ENCODE measurements at regions not wholly inside any gene's neighbourhood (a gene's known extent, or its start where the extent isn't known, plus 50 kb on each side); places are given as distances from the start of the nearest gene placed in this dataset.

DNA sequence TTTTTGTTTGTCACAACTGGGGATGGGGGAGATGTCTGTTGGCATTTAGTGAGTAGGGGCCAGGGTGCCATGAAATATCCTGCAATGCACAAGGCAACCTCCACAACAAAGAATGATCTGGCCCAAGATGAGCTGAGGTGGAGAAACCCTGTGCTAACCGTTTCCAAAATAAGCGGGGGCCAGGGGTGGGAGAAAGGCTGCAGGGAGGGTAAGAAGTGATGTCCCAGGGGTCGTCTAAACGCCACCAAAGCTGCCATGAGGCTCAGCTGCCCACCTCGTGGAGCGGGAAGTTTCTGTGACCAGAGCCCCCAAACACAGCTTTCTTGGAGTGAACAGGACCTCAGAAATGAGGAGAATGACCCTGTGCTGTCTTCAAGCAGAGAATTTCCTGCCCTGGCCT, 76.5 kb upstream of the CDH5 start:
- DNase-seq (ENCODE audit: low read depth) = no peak

DNA sequence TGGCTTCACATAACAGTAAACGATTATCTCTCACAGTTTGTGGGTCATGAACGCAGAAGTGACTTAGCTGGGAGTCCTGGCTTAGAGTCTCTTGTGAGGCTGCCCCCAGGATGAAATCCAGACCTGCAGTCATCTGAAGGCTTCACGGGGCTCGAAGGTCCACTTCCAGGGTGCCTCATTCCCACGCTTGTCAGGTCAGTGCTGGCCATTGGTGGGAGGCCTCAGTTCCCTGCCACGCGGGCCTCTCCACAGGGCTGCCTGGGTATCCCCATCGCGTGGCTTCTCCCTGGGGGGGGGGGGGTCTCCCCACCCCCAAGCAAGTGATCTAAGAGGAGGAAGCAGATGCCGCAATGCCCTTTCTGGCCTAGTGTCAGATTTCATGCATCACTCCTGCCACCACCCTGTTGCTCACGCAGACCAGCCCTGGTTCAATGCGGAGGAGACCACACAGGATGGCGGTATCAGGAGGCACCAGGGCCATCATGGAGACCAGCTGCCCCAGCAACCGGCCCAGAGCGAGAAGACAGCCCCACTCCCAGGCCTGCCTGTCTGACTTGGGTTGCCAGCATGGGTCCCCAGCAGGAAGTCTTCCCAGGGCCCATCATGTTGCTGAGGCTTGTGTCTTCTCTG, 77.3 kb upstream of the CDH5 start:
- no peak for DNase-seq (ENCODE audit: low read depth)

DNA sequence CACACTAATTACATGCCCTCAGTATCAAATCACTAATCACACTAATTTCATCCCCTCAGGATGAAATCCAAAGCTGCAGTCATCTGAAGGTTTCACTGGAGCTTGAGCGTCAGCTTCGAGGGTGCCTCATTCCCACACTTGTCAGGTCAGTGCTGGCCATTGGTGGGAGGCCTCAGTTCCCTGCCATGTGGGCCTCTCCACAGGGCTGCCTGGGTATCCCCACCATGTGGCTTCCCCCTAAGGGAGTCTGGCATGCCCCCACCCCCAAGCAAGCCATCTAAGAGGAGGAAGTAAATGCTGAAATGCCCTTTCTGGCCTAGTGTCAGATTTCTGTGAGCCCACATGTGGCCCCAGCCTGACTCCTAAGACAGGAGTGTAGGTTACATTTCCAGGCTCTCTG, 78.6 kb upstream of the CDH5 start:
- DNase-seq (ENCODE audit: low read depth) = no peak

DNA sequence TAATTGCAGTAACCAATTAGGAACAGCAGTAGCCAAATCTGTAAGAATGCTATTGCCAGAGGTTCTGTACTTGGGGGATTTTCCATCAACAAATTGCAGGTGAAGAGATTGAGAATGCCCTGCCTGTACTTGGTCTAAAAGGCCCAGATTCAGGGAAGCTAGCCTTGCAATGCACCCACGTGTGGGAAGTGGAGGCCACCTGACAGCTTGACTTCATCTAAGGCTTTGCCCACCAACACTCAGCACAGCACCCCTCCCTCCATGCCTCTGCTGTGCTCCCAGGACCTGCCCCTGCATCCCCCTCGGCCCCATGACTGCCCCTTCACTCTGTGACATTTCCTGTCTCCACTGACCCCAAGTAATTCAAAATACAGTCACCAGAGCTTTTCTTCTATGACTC, 79.1 kb upstream of the CDH5 start:
- DNase-seq (ENCODE audit: low read depth) = no peak

DNA sequence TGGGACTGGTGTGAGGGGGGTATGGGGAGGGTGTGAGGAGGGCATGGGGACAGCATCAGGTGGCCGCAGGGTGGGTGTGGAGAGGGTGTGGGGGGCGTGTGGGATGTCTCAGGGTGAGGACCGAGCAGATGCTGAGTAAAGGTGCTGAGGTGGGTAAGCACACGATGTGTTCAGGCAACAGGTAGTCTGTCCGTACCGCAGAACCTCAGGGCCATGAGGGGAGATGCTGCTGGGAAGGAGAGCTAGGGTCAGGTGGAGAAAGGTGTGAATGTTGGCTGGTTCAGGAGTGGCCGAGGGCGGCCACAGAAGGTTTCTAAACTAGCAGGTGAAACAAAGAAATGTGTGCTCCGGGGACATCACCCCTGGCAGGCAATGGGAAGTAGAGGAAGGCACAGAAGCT, 80.0 kb upstream of the CDH5 start:
- DNase-seq (ENCODE audit: low read depth) = no peak

DNA sequence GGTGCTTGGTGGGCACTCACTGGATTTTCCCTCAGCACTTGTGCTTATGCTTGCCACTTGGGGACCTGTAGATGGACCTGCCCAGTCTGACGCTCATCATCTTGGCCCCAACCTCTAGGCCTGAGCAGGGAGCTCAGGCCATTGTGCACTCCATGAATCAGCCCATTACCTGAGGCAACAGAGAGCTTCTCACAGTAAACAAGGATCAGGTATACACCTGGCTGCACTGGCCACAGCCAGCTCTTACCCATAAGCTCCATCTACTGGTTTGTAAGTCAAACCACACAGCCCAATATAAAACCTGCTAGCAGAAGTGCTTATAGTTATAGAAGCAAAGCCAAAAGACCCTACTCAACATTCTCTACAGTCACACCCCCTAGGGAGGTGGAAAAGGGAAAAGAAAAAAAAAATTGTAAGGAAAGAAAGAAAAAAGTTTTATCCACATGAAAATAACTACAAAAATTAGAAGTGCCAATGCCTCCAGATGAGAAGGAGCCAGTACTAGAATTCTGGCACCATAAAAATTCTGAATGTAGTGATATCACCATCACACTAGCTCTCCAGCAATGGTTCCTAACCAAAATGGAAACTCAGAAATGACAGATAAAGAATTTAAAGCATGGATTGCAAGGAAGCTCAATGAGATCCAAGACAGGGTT, 87.8 kb upstream of the CDH5 start:
- DNase-seq (ENCODE audit: low read depth) = no peak

DNA sequence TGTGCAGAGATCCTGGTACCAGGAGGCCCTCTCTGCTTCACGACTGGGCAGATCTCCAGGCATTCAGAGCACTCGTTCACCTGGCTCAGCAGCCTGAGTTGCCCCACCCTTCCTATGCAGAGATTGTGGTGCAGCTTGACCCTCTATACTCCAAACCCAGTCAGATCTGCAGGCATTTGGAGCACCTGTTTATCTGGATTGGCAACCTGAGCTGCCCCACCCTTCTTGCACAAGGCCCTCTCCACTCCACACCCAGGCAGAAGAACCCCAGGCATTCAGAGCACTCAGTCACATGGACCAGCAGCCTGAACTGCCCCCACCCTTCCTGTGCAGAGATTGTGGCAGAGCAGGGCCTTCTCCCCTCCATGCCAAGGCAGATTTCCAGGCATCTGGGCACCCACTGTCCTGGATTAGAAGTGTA, 88.4 kb upstream of the CDH5 start:
- no peak for DNase-seq (ENCODE audit: low read depth)

DNA sequence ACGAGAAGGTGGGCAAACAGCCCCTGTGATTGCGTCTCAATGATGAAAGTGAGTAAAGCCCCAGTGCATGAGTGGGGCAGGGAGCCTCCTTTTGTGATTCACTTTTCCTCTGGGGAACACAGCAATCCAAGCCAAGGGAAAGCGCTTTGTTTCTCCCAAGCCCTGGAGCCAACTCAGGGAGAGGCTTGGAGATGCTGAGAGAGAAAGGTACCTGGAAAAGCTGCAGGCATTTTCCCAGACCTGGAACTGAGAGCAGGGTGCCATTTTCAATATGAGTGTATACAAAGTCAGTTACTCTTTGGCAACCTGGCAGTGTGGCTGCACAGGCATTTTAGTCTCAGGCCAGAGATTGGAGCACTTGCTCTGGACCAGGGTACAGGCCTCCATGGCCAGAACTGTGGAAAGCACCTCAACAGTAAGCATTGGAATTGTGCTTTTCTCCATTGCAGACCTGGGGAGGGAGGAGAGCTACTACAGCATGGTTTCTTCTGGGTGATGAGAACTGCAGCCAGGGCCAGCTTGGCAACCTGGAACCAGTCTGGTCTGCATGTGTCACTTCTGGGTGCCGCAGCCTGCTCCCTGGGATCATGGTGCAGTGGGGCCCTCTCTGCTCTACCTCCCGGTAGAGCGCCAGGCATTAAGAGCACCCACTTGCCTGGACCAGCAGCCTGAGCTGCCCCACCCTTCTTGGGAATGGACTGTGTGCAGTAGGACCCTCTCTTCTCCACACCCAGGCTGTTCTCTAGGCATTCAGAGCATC, 89.0 kb upstream of the CDH5 start:
- no peak for DNase-seq (ENCODE audit: low read depth)

DNA sequence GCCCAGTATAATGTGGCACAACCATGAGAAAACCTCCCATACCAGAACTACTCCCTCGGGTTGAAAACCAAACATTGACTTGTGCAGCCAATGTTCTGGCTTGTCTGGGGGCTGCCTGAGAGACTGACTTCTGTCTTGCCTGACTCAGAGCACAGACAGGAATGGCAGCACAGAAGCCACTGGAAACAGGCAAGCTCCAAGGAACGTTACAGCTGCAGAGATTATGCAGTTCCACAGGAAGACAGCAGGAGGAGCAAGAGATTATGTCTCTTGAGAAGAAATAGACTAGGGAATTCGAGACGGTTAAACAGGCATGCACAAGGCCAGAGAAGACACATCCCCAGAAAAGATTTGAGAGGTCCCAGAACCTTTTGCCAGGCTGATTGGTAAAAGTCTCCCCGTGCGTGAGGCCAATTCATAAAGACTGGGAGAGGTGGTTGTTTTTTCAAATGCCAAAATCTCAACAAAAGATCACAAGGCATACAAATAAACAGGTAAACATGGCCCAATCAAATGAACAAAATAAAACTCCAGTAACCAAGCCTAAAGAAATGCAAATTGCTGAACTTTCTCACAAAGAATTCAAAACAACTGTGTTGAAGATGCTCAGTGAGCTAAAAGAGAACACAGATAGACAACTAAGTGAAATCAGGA, 90.6 kb upstream of the CDH5 start:
- peak; percentile 63 for DNase-seq (ENCODE audit: low read depth)

DNA sequence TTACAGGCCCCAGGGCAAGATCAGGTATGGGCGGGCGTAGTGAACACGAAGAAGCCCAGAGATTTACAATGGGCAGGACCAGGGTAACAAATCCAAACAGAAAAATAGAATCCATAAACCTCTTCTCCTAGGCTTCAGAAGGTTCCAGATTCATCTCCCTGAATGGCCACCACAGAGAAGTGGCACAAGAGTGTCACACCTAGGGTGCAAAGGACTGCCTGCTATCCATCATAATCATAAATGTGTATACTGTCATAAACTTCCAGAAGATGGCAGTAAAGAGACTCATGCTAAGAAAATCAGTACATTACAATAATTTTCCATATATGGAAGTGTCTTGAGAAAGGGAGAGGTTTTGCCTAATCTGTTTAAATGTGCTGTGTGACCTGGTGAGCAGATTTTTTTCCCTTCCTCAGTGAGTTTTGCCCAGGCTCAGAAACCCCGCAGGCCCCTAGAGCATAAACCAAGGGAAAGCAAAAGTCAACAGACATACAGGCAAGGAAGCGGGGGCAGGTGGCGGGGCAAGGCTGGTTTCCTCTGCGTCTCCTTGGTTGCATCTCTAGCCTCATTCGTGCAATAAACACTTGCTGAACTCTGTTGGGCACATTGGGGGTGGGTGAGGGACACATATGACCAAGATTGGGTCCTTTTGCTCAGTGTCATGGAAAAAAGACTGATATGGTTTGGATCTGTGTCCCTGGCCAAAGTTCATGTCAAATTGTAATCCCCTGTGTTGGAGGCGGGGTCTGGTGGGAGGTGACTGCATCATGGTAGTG, 92.0 kb upstream of the CDH5 start:
- no peak for DNase-seq (ENCODE audit: low read depth)

DNA sequence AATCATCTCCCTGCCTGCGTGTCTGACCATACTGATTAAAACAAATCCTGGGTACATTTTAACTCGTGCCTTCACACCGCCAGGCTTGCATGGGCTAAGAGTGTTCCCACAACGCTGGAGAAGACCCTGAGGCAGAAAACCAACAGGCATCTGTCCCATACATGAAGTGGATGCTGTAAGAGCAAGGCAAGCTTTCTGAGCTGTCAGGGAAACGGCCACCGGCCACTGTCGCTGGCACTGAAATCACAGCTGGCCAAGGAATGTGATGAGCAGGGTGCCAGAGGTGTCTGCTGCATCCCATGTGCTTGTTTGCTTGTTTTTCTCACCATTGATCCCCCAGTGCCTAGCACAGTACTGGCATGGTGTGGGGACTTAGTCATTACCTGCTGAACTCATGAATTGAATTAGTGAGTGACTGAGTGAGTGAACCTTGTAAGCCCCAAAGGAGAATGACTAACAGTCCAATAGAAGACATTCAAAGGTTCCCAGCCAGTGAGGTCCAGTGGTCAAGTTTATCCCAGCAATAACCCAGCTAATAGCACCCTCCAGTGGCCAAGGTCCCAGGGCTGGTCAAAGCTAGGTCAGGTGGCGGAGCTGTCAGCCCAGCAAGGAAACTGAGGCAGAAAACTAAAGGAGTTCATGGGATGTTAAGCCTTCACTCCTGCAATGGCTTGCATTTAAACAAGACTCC, 92.7 kb upstream of the CDH5 start:
- DNase-seq (ENCODE audit: low read depth) = peak; percentile 83

DNA sequence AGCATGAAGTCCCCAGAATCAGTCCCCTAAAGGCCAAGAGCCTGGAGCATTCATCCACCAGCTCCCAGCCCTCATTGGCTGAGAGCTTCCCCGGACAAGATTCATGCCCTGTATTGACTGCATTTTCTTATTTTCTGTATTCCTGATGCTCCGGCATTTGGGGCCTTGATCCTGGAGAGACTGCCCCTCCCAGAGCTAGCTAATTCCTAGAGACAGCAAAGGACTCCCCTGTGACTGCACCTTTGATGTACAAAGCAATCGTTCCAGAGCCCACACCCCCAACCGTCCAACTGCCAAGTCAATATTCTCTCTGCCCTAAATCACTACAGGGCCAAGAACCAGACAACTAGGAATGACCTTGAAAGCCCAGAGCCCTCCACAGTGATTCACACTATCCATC, 93.4 kb upstream of the CDH5 start:
- DNase-seq (ENCODE audit: low read depth) = no peak

DNA sequence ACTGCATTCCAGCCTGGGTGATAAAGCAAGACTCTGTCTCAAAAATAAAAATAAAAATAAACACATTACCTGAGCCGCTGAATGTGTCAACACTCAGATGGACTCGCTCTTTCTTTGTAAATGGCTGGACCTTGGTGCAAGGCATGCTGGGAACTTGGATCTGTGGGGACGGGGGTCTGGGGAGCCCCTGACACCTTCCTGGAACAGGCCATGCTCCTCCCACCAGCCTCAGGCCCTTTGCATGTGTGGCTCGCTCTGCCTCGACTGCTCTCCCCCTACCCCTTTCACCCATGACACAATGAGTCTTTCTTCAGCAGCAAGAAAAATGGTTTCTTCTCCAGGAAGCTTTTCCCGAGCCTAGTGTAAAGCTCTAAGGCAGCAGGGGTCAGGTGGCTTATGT, 94.0 kb upstream of the CDH5 start:
- no peak for DNase-seq (ENCODE audit: low read depth)

DNA sequence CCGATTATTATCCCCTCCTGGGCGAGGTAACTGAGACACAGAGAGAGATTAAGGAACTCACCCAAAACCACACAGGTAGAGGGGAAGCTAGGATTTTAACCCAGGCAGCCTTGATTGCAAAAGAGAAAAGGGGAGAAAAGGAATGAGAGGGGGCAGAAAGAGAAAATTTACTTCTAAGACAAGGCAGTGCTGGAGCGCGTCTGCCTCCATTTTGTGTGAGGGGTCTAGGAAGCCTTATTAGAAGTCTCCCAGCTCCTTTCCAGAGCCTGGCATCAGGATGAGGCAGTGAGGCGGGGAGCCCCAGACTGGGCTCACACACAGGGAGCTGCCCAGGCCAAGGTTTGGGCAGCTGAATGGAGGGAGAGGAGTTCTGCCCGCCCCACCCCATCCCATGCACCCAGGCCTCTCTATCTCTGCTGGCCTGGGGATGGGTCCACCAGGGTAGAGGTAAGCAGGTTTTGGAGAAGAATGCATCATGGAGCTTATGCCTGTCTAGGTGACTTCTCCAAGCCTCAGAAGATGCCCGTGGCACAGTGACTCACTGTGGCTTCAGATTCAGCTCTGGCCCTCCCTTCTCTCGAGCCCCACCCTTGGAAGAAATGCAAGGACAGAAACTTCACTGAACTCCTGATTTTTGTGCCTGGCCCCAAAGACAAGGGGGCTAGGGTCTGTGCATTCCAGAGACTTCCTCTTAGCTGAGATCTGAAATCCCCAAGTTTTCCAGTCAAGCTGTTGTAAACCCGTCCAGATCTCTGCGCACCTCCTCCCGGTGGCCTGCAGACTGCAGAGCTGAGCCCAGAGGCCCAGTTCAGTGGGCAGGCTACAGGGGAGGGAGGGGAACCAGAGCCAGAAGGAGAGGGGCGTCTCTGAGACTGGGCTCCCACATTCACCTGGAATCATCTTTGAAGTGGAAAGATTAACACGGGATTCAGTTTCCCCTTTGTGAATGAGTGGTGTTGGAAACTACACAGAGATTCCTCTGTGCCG, 95.1 kb upstream of the CDH5 start:
- DNase-seq (ENCODE audit: low read depth) = no peak

DNA sequence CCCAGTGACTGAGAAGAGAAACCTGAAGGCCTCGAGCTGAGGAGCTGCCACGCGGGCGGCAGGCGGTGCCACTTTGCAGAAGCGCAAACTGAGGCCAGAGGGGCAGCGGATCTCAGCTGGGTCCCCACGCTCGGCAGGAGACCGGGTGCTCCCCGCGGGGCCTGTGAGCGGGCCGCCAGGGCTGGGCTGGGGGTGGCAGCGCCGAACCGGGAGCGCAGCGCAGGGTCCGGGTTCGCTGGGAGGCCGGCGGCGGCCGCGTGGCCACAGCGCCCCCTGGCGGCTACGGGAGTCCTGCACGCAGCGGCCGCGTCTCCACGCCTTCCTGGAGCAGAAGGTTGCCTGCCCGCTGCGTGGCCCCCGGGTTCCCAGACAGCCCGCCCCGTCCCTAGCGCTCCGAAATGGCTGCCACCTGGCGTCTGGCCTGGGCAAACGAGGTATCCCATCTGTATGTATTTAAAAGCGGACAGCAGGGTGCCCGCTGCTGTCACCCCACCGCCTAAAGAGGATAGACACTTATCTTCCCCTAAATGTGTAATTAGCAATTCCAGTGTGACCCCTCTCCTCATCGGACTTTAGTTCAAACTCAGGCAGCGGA, 96.1 kb upstream of the CDH5 start:
- DNase-seq (ENCODE audit: low read depth) = no peak

DNA sequence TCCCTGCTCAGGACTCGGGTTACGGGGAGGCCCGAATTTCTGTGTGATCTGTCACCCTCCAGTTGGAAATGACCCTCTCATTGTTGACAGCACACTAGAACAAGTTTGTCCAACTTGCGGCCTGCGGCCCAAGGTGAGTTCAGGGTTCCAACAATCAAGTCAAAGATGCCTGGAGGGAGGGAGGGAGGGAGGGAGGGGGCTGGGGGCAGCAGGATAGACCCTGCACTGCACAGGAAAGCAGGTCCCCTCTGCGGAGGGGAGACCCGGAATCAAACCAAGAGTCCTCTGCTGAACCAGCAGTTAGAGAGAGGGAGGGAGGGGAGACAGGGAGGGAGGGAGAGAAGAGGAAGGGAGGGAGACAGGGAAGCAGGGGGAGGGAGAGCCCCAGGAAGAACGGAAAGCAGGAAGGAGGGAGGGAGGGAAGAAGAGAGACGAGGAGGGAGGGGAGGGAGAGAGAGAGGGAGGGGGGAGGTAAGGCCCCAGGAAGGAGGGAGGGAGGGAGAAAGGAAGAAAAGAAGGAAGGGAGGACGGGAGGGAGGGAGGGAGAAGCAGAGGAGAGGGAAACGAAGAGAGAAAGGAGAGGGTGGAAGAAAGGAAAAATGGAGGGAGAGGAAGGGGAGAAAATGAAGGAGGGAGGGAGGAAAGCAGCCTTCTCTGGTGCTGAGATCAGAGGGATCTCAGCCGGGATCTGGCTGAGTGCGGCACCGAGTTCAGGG, 96.7 kb upstream of the CDH5 start:
- DNase-seq (ENCODE audit: low read depth) = no peak

DNA sequence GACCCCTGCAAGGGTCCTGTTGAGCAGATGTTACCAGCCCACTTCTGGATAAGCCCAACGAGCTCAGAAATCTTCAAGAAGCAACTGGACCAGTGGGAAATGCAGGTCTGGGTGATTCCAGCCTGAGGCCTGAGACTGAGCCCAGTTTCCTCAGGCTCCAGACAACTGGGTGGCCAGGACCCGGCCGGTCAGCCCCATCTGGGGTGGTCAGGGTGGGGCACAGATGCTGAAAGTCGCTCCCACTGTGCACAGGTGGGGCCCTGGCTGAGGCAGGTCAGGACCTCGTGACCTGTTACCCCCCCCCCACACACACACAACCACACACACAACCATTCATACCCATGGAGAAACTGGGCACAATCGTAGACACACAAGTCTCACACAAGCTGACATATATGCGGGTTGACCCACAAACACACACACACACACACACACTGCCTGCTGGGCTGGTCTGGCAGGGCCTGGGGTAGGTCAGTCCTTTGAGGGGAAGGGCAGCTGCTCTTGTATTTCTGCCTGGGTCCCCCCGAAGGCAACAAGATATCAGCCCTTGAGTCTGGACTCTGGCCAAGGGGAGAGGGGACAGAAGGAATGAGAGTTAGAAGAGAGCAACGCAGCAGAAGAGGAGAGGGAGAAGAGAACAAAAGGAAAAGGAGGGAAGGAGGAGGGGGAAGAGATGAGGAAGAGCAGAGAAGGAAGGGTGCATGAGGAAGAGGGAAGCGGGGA, 99.0 kb upstream of the CDH5 start:
- no peak for DNase-seq (ENCODE audit: low read depth)

DNA sequence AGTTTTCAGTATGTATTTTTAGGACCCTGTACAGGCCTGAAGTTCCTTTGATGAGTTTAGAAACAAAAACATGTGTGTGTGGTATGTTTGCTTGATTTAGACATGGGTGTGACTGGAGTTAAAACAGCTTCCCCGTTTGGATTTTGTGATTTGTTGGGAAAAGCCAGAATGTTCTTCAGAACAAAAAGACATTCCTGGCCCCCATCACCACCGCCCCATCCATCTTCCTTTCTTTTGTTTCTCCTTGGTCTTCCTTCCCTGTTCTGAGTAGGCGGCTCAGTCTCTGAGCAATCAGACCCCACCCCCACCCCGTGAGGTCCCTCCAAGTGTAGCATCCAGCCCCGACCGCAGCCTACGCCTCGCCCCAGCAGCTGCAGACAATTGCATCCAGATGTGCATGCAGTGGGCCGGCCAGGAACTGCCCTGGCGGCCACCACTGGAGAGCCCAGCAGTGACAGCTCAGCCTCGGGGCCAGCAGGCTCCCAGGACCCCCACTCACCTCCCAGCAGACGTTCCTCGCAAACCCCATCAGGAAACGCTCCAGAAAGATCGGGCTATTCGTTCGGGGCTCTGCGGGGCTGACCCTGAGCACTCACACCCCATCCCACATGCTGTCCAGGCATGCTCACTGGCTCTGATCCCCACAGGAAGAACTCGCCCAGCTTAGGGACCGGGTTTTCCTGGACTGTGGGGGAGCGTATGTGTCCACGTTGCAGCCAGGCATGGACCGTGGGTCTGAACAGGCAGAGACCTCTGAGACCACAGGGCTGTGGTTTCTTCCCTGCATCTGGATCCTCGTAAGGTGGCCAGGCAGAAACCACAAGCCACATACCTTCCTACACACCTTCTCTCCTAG, 99.8 kb upstream of the CDH5 start:
- peak; percentile 86 for DNase-seq (ENCODE audit: low read depth)
